Mesendoderm (in vitro differentiated cells): ENCODE measurements at regions not wholly inside any gene's neighbourhood (a gene's known extent, or its start where the extent isn't known, plus 50 kb on each side); places are given as distances from the start of the nearest gene placed in this dataset.
A peak's percentile ranks its signal among the peaks of the same experiment; 100 is the strongest.
"Not testable (repeated sequence)": the region's sequence is repeated elsewhere in the genome, so short reads cannot be mapped to it uniquely, and the experiment has no call there.

ENCODE experiments used
- DNase-seq: peaks from one replicate; pipeline ENCODE4 v3.0.0; 2013
- H2AK5ac ChIP-seq: 2 replicates; pipeline ENCODE4 v1.6.1; 2013; ENCODE audit warnings: low read length, inconsistent platforms
- H2BK120ac ChIP-seq: 2 replicates; pipeline ENCODE4 v1.6.1; 2013; ENCODE audit warnings: low read depth, mild to moderate bottlenecking, low read length, moderate library complexity, mixed read lengths
- H2BK15ac ChIP-seq: replicated peaks from 2 replicates; pipeline ENCODE4 v1.6.1; 2013; ENCODE audit warnings: low read depth, mild to moderate bottlenecking, moderate library complexity
- H2BK5ac ChIP-seq: 2 replicates; pipeline ENCODE4 v1.6.1; 2013; ENCODE audit warnings: low read length, inconsistent platforms
- H3K18ac ChIP-seq: 2 replicates; pipeline ENCODE4 v1.6.1; 2013; ENCODE audit warnings: mild to moderate bottlenecking, low read length, mixed read lengths
- H3K23ac ChIP-seq: one replicate; pipeline ENCODE4 v1.6.1; 2013; ENCODE audit warnings: low read length
- H3K27ac ChIP-seq: 2 replicates; pipeline ENCODE4 v1.5.1; 2013; ENCODE audit warnings: low read depth, mild to moderate bottlenecking, inconsistent platforms, low read length, moderate library complexity
- H3K27me3 ChIP-seq: 2 replicates; pipeline ENCODE4 v1.6.1; 2013; ENCODE audit warnings: low read length, control low read depth, mild to moderate bottlenecking, inconsistent platforms; ENCODE audit not compliant: insufficient read depth, poor library complexity
- H3K36me3 ChIP-seq: 2 replicates; pipeline ENCODE4 v1.6.1; 2013; ENCODE audit warnings: low read length, inconsistent platforms; ENCODE audit not compliant: control insufficient read depth, insufficient read depth
- H3K4ac ChIP-seq: one replicate; pipeline ENCODE4 v1.6.1; 2013; ENCODE audit warnings: low read depth, mild to moderate bottlenecking, low read length, moderate library complexity
- H3K4me1 ChIP-seq: 2 replicates; pipeline ENCODE4 v1.6.1; 2013; ENCODE audit warnings: low read depth, low read length, inconsistent platforms; ENCODE audit not compliant: control insufficient read depth
- H3K4me2 ChIP-seq: 2 replicates; pipeline ENCODE4 v1.6.1; 2013; ENCODE audit warnings: low read length
- H3K4me3 ChIP-seq: 2 replicates; pipeline ENCODE4 v1.5.1; 2013; ENCODE audit warnings: mild to moderate bottlenecking, low read length
- H3K56ac ChIP-seq: one replicate; pipeline ENCODE4 v1.6.1; 2013; ENCODE audit warnings: low read length
- H3K79me1 ChIP-seq: 2 replicates; pipeline ENCODE4 v1.6.1; 2013; ENCODE audit warnings: low read length, inconsistent platforms
- H3K79me2 ChIP-seq: 2 replicates; pipeline ENCODE4 v1.6.1; 2013; ENCODE audit warnings: mild to moderate bottlenecking, low read length; ENCODE audit not compliant: control insufficient read depth, insufficient read depth
- H3K9ac ChIP-seq: 2 replicates; pipeline ENCODE4 v1.6.1; 2013; ENCODE audit warnings: low read length, inconsistent platforms
- H4K5ac ChIP-seq: one replicate; pipeline ENCODE4 v1.6.1; 2013; ENCODE audit warnings: low read length
- H4K8ac ChIP-seq: one replicate; pipeline ENCODE4 v1.6.1; 2013; ENCODE audit warnings: low read depth, mild to moderate bottlenecking, control low read depth, low read length, moderate library complexity
- WGBS: extraction: QIAGEN DNeasy Blood & Tissue Kit; methylation state at CpG from one replicate; pipeline ENCODE4 v1.1.7; 2013; ENCODE audit warnings: low lambda C conversion rate, missing lambda C conversion rate; ENCODE audit not compliant: insufficient coverage; ENCODE audit errors: extremely low coverage; 5-methylcytosine and 5-hydroxymethylcytosine counted together

DNA sequence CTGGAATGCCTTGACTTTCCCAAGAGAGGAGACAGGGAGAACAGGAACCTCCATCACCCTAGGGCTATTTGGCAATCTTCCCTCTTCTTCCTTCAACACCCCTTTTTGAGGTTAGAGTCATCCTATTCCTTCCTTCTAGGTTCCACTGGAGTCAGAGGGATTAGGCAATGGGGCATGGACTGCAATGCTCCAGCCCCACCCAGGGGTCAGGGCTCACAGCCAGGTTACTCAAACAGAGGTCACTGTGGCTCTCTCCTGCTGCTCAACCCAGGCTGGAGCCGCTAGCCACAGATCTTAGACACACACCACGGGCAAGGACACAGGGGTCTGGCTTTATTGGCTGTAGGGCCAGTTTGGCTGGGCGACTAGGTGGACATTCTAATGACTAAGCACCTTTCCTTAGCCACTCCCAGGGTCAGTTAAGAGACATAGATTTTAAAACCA is 145.5 kb upstream of the NRIP1 start:
- Histone ChIP-seq H3K9ac (no peak overlapping the region), H4K5ac (no peak overlapping the region), H3K36me3 (no peaks in the 10 kb centered on the region), H3K79me2 (no peaks in the 10 kb centered on the region), H3K4ac (no peak overlapping the region), H3K56ac (peak overlapping the region; percentile 57), H3K4me3 (no peak overlapping the region), H2BK5ac (no peak overlapping the region), H3K4me1 (no peaks in the 10 kb centered on the region), H4K8ac (no peak overlapping the region), H3K23ac (no peak overlapping the region), H3K27ac (no peak overlapping the region), H3K4me2 (no peak overlapping the region), H3K27me3 (no peaks in the 10 kb centered on the region), H3K18ac (no peak overlapping the region), H2BK15ac (no peak overlapping the region), H3K79me1 (no peaks in the 10 kb centered on the region), H2BK120ac (no peak overlapping the region), H2AK5ac (no peak overlapping the region)
- WGBS = no CpG with 5 or more reads among the region's 3 CpGs
- peak; percentile 26 for DNase-seq

DNA sequence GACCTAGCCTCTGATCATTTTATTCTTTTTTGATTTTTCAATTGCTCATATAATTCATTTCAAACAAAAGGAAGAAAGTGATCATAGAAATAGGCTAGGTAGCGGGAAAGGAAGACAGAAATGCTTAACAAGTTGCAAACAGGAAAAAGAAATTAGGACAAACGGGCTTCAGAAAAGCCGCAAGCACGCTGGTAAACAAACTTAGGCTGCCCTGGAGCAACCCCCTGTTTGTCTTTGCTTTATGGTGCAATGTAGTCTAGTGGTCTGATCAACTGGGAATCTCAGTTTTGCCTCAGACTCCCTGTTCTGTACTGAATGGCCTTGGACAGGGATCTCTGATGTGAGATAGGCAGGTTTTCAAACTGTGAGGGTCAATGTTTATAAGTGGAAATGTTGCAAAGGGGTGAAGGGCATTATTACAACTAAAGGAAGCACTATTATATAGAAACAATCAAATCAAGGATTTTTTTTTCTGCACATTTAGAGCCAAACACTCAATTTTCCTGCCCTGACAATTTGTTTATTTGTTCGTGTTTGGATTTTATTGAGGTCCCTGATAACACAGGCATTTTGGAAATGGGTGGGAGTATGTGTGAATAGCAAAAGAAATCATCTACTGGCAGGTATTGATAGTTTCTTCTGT is 146.8 kb upstream of the NRIP1 start:
- no peak overlapping the region for H3K9ac ChIP-seq
- no peak overlapping the region for H3K27ac ChIP-seq
- H3K18ac ChIP-seq = peak overlapping the region; percentile 90
- no peaks in the 10 kb centered on the region for H3K79me2 ChIP-seq
- no CpG with 5 or more reads among the region's 5 CpGs for WGBS
- H3K23ac ChIP-seq = no peak overlapping the region
- H3K79me1 ChIP-seq = no peaks in the 10 kb centered on the region
- H2BK15ac ChIP-seq = no peak overlapping the region
- DNase-seq = no peak
- H3K4me1 ChIP-seq = no peaks in the 10 kb centered on the region
- no peak overlapping the region for H2AK5ac ChIP-seq
- H3K4me3 ChIP-seq = no peak overlapping the region
- no peak overlapping the region for H4K8ac ChIP-seq
- H3K36me3 ChIP-seq = no peaks in the 10 kb centered on the region
- no peak overlapping the region for H3K4me2 ChIP-seq
- no peaks in the 10 kb centered on the region for H3K27me3 ChIP-seq
- H4K5ac ChIP-seq = no peak overlapping the region
- no peak overlapping the region for H3K4ac ChIP-seq
- H2BK5ac ChIP-seq = no peak overlapping the region
- H2BK120ac ChIP-seq = no peak overlapping the region
- H3K56ac ChIP-seq = no peak overlapping the region

DNA sequence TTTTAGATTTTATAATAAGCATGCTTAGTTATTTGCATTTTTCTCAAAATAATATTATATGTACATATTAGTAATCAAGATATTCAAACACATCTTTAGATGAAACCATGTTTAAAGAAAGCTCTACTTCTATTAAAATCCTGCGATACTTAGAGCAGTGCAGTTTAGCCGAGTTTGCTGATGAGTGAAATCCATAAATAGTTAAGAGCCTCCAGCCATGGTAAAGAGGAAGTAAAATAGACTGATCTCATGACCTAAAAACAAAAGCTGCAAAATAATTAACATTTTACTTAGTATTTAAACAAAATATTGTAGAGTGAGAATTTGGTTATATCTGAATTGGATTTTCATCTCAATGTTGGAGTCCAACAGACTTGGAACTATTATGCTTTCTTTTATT is 147.4 kb upstream of the NRIP1 start:
- Histone ChIP-seq H3K4ac (no peak overlapping the region), H3K79me2 (no peaks in the 10 kb centered on the region), H3K4me3 (no peak overlapping the region), H3K56ac (no peak overlapping the region), H3K36me3 (no peaks in the 10 kb centered on the region), H3K23ac (no peak overlapping the region), H3K27ac (no peak overlapping the region), H2BK15ac (no peak overlapping the region), H3K4me1 (no peaks in the 10 kb centered on the region), H4K5ac (no peak overlapping the region), H2BK5ac (no peak overlapping the region), H3K18ac (no peak overlapping the region), H3K79me1 (no peaks in the 10 kb centered on the region), H2BK120ac (no peak overlapping the region), H3K4me2 (no peak overlapping the region), H4K8ac (no peak overlapping the region), H3K27me3 (no peaks in the 10 kb centered on the region), H2AK5ac (no peak overlapping the region), H3K9ac (no peak overlapping the region)
- no CpG with 5 or more reads among the region's 2 CpGs for WGBS
- no peak for DNase-seq

DNA sequence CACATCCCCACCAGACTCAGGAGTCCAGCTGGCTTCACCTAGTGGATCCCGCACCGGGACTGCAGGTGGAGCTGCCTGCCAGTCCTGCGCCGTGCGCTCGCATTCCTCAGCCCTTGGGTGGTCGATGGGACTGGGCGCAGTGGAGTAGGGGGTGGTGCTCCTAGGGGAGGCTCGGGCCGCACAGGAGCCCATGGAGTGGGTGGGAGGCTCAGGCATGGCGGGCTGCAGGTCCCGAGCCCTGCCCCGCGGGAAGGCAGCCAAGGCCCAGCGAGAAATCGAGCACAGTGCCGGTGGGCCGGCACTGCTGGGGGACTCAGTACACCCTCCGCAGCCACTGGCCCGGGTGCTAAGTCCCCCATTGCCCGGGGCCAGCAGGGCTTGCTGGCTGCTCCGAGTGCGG is 153.7 kb upstream of the NRIP1 start:
- not testable (repeated sequence) for H3K27me3 ChIP-seq, H2BK5ac ChIP-seq, H3K18ac ChIP-seq, H3K4me3 ChIP-seq, H3K23ac ChIP-seq, H3K27ac ChIP-seq, H2BK15ac ChIP-seq, H3K79me2 ChIP-seq, H4K5ac ChIP-seq, DNase-seq, H3K4me1 ChIP-seq, H3K9ac ChIP-seq, H3K4me2 ChIP-seq, H3K79me1 ChIP-seq, H2AK5ac ChIP-seq, H3K36me3 ChIP-seq, H3K4ac ChIP-seq, H3K56ac ChIP-seq, H2BK120ac ChIP-seq, H4K8ac ChIP-seq
- WGBS = no CpG with 5 or more reads among the region's 23 CpGs

DNA sequence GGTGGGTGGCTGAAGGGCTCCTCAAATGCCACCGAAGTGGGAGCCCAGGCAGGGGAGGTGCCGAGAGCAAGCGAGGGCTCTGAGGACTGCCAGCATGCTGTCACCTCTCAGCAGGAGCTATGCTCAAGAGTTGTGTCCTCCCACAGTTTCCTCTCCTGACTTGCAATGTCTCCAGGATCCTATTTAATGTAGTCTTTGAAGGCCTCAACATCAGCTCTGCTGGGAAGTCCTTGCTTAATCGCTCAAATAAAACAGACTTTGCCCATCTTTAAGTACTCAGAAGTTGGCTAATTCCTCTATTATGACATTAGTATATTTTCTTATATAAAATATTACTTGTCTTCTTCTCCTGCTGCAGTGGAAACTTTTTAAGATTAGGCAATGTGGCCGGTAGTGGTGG is 154.2 kb upstream of the NRIP1 start:
- H3K18ac ChIP-seq = no peak overlapping the region
- no peak overlapping the region for H3K4me3 ChIP-seq
- no peaks in the 10 kb centered on the region for H3K36me3 ChIP-seq
- no peak overlapping the region for H3K56ac ChIP-seq
- H2AK5ac ChIP-seq = no peak overlapping the region
- H2BK5ac ChIP-seq = no peak overlapping the region
- DNase-seq = no peak
- no peak overlapping the region for H3K27ac ChIP-seq
- no peak overlapping the region for H3K4ac ChIP-seq
- no peak overlapping the region for H4K8ac ChIP-seq
- WGBS = no CpG with 5 or more reads among the region's 5 CpGs
- no peaks in the 10 kb centered on the region for H3K79me1 ChIP-seq
- peaks cover 5% of the 10 kb centered on the region for H3K4me1 ChIP-seq
- H3K4me2 ChIP-seq = no peak overlapping the region
- H3K23ac ChIP-seq = no peak overlapping the region
- no peaks in the 10 kb centered on the region for H3K79me2 ChIP-seq
- no peak overlapping the region for H2BK15ac ChIP-seq
- H3K9ac ChIP-seq = no peak overlapping the region
- H2BK120ac ChIP-seq = no peak overlapping the region
- H3K27me3 ChIP-seq = no peaks in the 10 kb centered on the region
- no peak overlapping the region for H4K5ac ChIP-seq

DNA sequence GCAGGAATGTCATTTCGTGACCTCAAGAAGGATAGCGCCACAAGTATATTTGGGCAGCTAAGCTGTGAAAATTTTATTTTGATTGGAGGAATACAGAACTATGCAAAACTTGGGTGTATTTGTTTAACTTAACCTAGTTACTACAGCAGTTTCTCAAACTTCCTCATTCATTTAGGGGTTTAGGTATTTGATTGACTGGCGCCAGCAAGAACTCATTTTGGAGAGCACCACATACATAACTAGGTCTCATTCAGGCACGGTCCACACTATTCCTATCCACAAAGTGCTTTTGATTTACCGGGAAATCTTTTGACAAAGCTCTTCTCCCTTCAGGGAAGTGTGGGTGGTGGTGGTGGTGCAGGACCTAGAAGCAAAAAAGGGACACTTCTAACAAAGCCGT is 155.1 kb upstream of the NRIP1 start:
- H3K27ac ChIP-seq = no peak overlapping the region
- no peak overlapping the region for H3K4ac ChIP-seq
- no peak overlapping the region for H2BK120ac ChIP-seq
- H3K79me2 ChIP-seq = no peaks in the 10 kb centered on the region
- no peak overlapping the region for H3K4me3 ChIP-seq
- H3K56ac ChIP-seq = no peak overlapping the region
- no peak overlapping the region for H3K9ac ChIP-seq
- H2BK5ac ChIP-seq = no peak overlapping the region
- H3K4me2 ChIP-seq = no peak overlapping the region
- peaks cover 5% of the 10 kb centered on the region for H3K4me1 ChIP-seq
- no peak overlapping the region for H4K5ac ChIP-seq
- H2BK15ac ChIP-seq = no peak overlapping the region
- no peak overlapping the region for H3K23ac ChIP-seq
- no peak overlapping the region for H3K18ac ChIP-seq
- H4K8ac ChIP-seq = no peak overlapping the region
- no peaks in the 10 kb centered on the region for H3K36me3 ChIP-seq
- no peak overlapping the region for H2AK5ac ChIP-seq
- no peaks in the 10 kb centered on the region for H3K27me3 ChIP-seq
- no CpG with 5 or more reads among the region's 6 CpGs for WGBS
- DNase-seq = no peak
- H3K79me1 ChIP-seq = no peaks in the 10 kb centered on the region
